GM23338 (cell line): ENCODE measurements at regions not wholly inside any gene's neighbourhood (a gene's known extent, or its start where the extent isn't known, plus 50 kb on each side); places are given as distances from the start of the nearest gene placed in this dataset.

Experiments used
- ATAC-seq: fragments of 200-7000 bp; cut with Tn5 transposase; 3 replicates; pipeline ENCODE4 v1.9.1; 2020
- DNase-seq: peaks from one replicate; pipeline ENCODE4 v3.0.0-alpha.2; 2015; ENCODE audit warnings: low spot score
- H2AFZ ChIP-seq: fragments of 200-600 bp; sonication (generic); 2 replicates; pipeline ENCODE4 v1.8.0; 2016; ENCODE audit warnings: antibody characterized with exemption, mild to moderate bottlenecking, moderate library complexity
- H3F3A ChIP-seq: fragments of 200-600 bp; sonication (generic); replicated peaks from 2 replicates; pipeline ENCODE4 v1.8.0; 2017; ENCODE audit warnings: antibody characterized with exemption, mixed run types, low read depth
- H3K27ac ChIP-seq: fragments of 200-600 bp; sonication (generic); 2 replicates; pipeline ENCODE4 v1.6.1; 2016; ENCODE audit warnings: low read depth
- H3K27me3 ChIP-seq: fragments of 200-600 bp; sonication (generic); 2 replicates; pipeline ENCODE4 v1.8.0; 2016; ENCODE audit warnings: mild to moderate bottlenecking, mixed run types, moderate library complexity; ENCODE audit not compliant: insufficient read depth
- H3K36me3 ChIP-seq: fragments of 200-600 bp; sonication (generic); 2 replicates; pipeline ENCODE4 v1.8.0; 2016; ENCODE audit warnings: mild to moderate bottlenecking; ENCODE audit not compliant: insufficient read depth
- H3K4me1 ChIP-seq: fragments of 200-600 bp; sonication (generic); 2 replicates; pipeline ENCODE4 v1.8.0; 2016; ENCODE audit warnings: mild to moderate bottlenecking, moderate library complexity; ENCODE audit not compliant: insufficient read depth
- H3K4me2 ChIP-seq: fragments of 200-600 bp; sonication (generic); 2 replicates; pipeline ENCODE4 v1.7.1; 2017; ENCODE audit warnings: mixed run types
- H3K4me3 ChIP-seq: fragments of 200-600 bp; sonication (generic); 2 replicates; pipeline ENCODE4 v1.6.1; 2016; ENCODE audit warnings: mixed run types
- H3K79me2 ChIP-seq: fragments of 200-600 bp; sonication (generic); replicated peaks from 2 replicates; pipeline ENCODE4 v1.8.0; 2017; ENCODE audit warnings: mild to moderate bottlenecking; ENCODE audit not compliant: insufficient read depth
- H3K9me2 ChIP-seq: fragments of 200-600 bp; sonication (generic); 2 replicates; pipeline ENCODE4 v1.8.0; 2017; ENCODE audit not compliant: insufficient read depth
- H4K20me1 ChIP-seq: fragments of 200-600 bp; sonication (generic); replicated peaks from 2 replicates; pipeline ENCODE4 v1.8.0; 2017; ENCODE audit warnings: mild to moderate bottlenecking; ENCODE audit not compliant: insufficient read depth
- H3K27ac Mint-ChIP-seq: 2 replicates; pipeline ENCODE4 v1.8.0; 2020; ENCODE audit warnings: inconsistent platforms, mild to moderate bottlenecking, moderate library complexity, mixed read lengths
- H3K27me3 Mint-ChIP-seq: 3 replicates; pipeline ENCODE4 v1.8.0; 2022; ENCODE audit warnings: low read depth, mild to moderate bottlenecking, moderate library complexity, mixed read lengths, inconsistent platforms; ENCODE audit not compliant: insufficient read depth, poor library complexity
- H3K36me3 Mint-ChIP-seq: 3 replicates; pipeline ENCODE4 v1.8.0; 2021; ENCODE audit warnings: low read depth, mild to moderate bottlenecking, inconsistent platforms, moderate library complexity, mixed read lengths
- H3K4me1 Mint-ChIP-seq: 3 replicates; pipeline ENCODE4 v1.8.0; 2020; ENCODE audit warnings: mild to moderate bottlenecking, inconsistent platforms, mixed read lengths
- H3K4me3 Mint-ChIP-seq: 3 replicates; pipeline ENCODE4 v1.8.0; 2021; ENCODE audit warnings: moderate library complexity, mild to moderate bottlenecking, inconsistent platforms, mixed read lengths
- H3K9me3 Mint-ChIP-seq: 3 replicates; pipeline ENCODE4 v1.8.0; 2020; ENCODE audit warnings: moderate library complexity, mild to moderate bottlenecking, inconsistent platforms, mixed read lengths
- CTCF ChIP-seq, 2 experiments: fragments of 200-600 bp in 1 of 2; sonication (generic) in 1 of 2; conservative IDR thresholded peaks; 2 replicates each; pipeline versions ENCODE4 v1.5.1 to v1.6.1; 2016 to 2017; ENCODE audit warnings: antibody characterized with exemption in 2 of 2, low read depth in 2 of 2, mild to moderate bottlenecking in 2 of 2, moderate library complexity in 1 of 2
- JUNB ChIP-seq: IDR thresholded peaks from one replicate; pipeline ENCODE4 v1.6.1; 2016; ENCODE audit warnings: antibody characterized with exemption; ENCODE audit not compliant: unreplicated experiment
- POLR2AphosphoS5 ChIP-seq: IDR thresholded peaks from 2 replicates; pipeline ENCODE4 v1.6.1; 2016; ENCODE audit warnings: antibody characterized with exemption, low read depth
- REST ChIP-seq: IDR thresholded peaks from one replicate; pipeline ENCODE4 v1.6.1; 2018; ENCODE audit warnings: antibody characterized with exemption; ENCODE audit not compliant: unreplicated experiment
- ZNF114 ChIP-seq: fragments of 250-450 bp; sonication (Bioruptor Pico); IDR thresholded peaks from 2 replicates; pipeline ENCODE4 v1.5.0; 2020; ENCODE audit warnings: mild to moderate bottlenecking, moderate library complexity
- ZNF331 ChIP-seq: fragments of 250-450 bp; sonication (Bioruptor Pico); IDR thresholded peaks from 2 replicates; pipeline ENCODE4 v1.5.0; 2020; ENCODE audit warnings: low read depth, mild to moderate bottlenecking, moderate library complexity

- no peak for TF ChIP-seq CTCF (conservative IDR thresholded peaks at IDR 0.05; ENCODE audit: low read depth in 2 of 2)
Measured at GRCh38 chr1:164141797-164142196, 417.2 kb upstream of the PBX1 start (continued).

GRCh38 chr1:164154622-164155021, 404.4 kb upstream of the PBX1 start:
- H3K4me3 ChIP-seq: no peak overlapping the region
- no peaks in the 10 kb centered on the region for H3F3A ChIP-seq
- no peaks in the 10 kb centered on the region for H3K79me2 ChIP-seq

More at GRCh38 chr1:164154622-164155021, 404.4 kb upstream of the PBX1 start:
- TF ChIP-seq ZNF114 (CRISPR knock-in tag): no peak
- no peak for TF ChIP-seq ZNF331 (CRISPR knock-in tag)
- no peak for TF ChIP-seq REST
- no peak for TF ChIP-seq JUNB
- no peak for TF ChIP-seq POLR2AphosphoS5
- no peak for TF ChIP-seq CTCF (conservative IDR thresholded peaks at IDR 0.05; ENCODE audit: low read depth in 2 of 2)
- no peaks in the 10 kb centered on the region for H3K9me3 Mint-ChIP-seq
- no peak overlapping the region for H2AFZ ChIP-seq
- no peaks in the 10 kb centered on the region for H3K36me3 ChIP-seq
- H3K36me3 Mint-ChIP-seq: no peaks in the 10 kb centered on the region
- H3K27me3 ChIP-seq: no peaks in the 10 kb centered on the region
- no peak overlapping the region for H3K27ac Mint-ChIP-seq
- DNase-seq (no peak), ATAC-seq (no peak)
- peaks cover 4% of the 10 kb centered on the region; the same call in 2 of the 3 replicates for H3K4me1 Mint-ChIP-seq
- H3K4me1 ChIP-seq: 0 out of 2 replicates have a peak, but pooled peaks cover under 1% of the 10 kb centered on the region
- peaks cover 9% of the 10 kb centered on the region; the same call in 1 of the 2 replicates for H3K9me2 ChIP-seq
- H3K27me3 Mint-ChIP-seq: no peaks in the 10 kb centered on the region
- H4K20me1 ChIP-seq: no peaks in the 10 kb centered on the region
- H3K4me3 Mint-ChIP-seq: no peak overlapping the region
- H3K27ac ChIP-seq: no peak overlapping the region
- H3K4me2 ChIP-seq: no peak overlapping the region
